IMR-90 (cell line): ENCODE measurements at regions not wholly inside any gene's neighbourhood (a gene's known extent, or its start where the extent isn't known, plus 50 kb on each side); places are given as distances from the start of the nearest gene placed in this dataset.

Experiments
- ATAC-seq: fragments of 200-7000 bp; cut with Tn5 transposase; 2 replicates; pipeline ENCODE4 v1.9.1; 2020; ENCODE audit warnings: low read depth, mild to moderate bottlenecking, moderate library complexity
- BruUV-seq: library from RNA; stranded (reverse); fragments of 400-500 nt; replicated peaks from 2 replicates; lab custom pipeline; 2021; lab: Mats Ljungman, UMichigan
- CTCF ChIA-PET: fragments of 300-600 bp; formaldehyde crosslinking; extraction: SDS; loops from one replicate; lab custom pipeline; 2021; ENCODE audit warnings: antibody characterized with exemption; lab: Yijun Ruan, JAX
- POLR2A ChIA-PET: fragments of 300-600 bp; sonication (Branson Sonifier 250); formaldehyde crosslinking; loops from one replicate; lab custom pipeline; 2022; ENCODE audit warnings: antibody characterized with exemption; ENCODE audit not compliant: unreplicated experiment; lab: Charles Lee
- DNase-seq: peaks from one replicate; pipeline ENCODE4 v3.0.0; 2013
- H2AFZ ChIP-seq: replicated peaks from 2 replicates; pipeline ENCODE3; 2013; ENCODE audit warnings: low read length, mild to moderate bottlenecking; ENCODE audit not compliant: poor library complexity
- H2AK5ac ChIP-seq: 2 replicates; pipeline ENCODE4 v1.6.1; 2013; ENCODE audit warnings: low read depth, low read length, inconsistent platforms
- H2AK9ac ChIP-seq: replicated peaks from 2 replicates; pipeline ENCODE3; 2013; ENCODE audit warnings: mild to moderate bottlenecking, low read depth, low read length, moderate library complexity; ENCODE audit not compliant: poor library complexity
- H2BK120ac ChIP-seq: 2 replicates; pipeline ENCODE4 v1.6.1; 2013; ENCODE audit warnings: low read depth, low read length, inconsistent platforms
- H2BK15ac ChIP-seq: 3 replicates; pipeline ENCODE4 v1.6.1; 2013; ENCODE audit warnings: low read depth, low read length, inconsistent platforms
- H2BK20ac ChIP-seq: 2 replicates; pipeline ENCODE4 v1.6.1; 2013; ENCODE audit warnings: low read depth, mild to moderate bottlenecking, inconsistent platforms, low read length, moderate library complexity
- H2BK5ac ChIP-seq: 2 replicates; pipeline ENCODE4 v1.6.1; 2013; ENCODE audit warnings: mild to moderate bottlenecking, low read depth, low read length, inconsistent platforms; ENCODE audit not compliant: poor library complexity, severe bottlenecking
- H3K14ac ChIP-seq: replicated peaks from 2 replicates; pipeline ENCODE4 v1.6.1; 2013; ENCODE audit warnings: low read depth, low read length, inconsistent platforms
- H3K18ac ChIP-seq: 2 replicates; pipeline ENCODE4 v1.6.1; 2013; ENCODE audit warnings: low read depth, low read length, control low read depth
- H3K23ac ChIP-seq: 2 replicates; pipeline ENCODE4 v1.6.1; 2013; ENCODE audit warnings: low read depth, low read length, inconsistent platforms
- H3K27ac ChIP-seq: 2 replicates; pipeline ENCODE4 v1.5.1; 2013; ENCODE audit warnings: mild to moderate bottlenecking, control low read depth, low read length; ENCODE audit not compliant: insufficient read depth
- H3K27me3 ChIP-seq: 2 replicates; pipeline ENCODE4 v1.6.1; 2013; ENCODE audit warnings: low read length; ENCODE audit not compliant: control insufficient read depth, insufficient read depth
- H3K36me3 ChIP-seq: 2 replicates; pipeline ENCODE4 v1.6.1; 2013; ENCODE audit warnings: low read length, mixed read lengths; ENCODE audit not compliant: control insufficient read depth, insufficient read depth
- H3K4ac ChIP-seq: 2 replicates; pipeline ENCODE4 v1.6.1; 2013; ENCODE audit warnings: low read depth, low read length, inconsistent platforms
- H3K4me1 ChIP-seq: 2 replicates; pipeline ENCODE4 v1.6.1; 2013; ENCODE audit warnings: low read length, mixed read lengths; ENCODE audit not compliant: control insufficient read depth, insufficient read depth
- H3K4me2 ChIP-seq: 2 replicates; pipeline ENCODE4 v1.6.1; 2013; ENCODE audit warnings: low read depth, mild to moderate bottlenecking, control low read depth, low read length, moderate library complexity
- H3K4me3 ChIP-seq: 2 replicates; pipeline ENCODE4 v1.5.1; 2013; ENCODE audit warnings: low read depth, mild to moderate bottlenecking, control low read depth, low read length, moderate library complexity; ENCODE audit not compliant: insufficient read depth
- H3K56ac ChIP-seq: 2 replicates; pipeline ENCODE4 v1.6.1; 2013; ENCODE audit warnings: low read length, inconsistent platforms; ENCODE audit not compliant: insufficient read depth; ENCODE audit errors: extremely low read depth
- H3K79me1 ChIP-seq, 2 experiments: 2 replicates each; pipeline ENCODE4 v1.6.1; 2013; ENCODE audit warnings: low read length in 2 of 2, inconsistent platforms in 1 of 2, low read depth in 1 of 2
- H3K9ac ChIP-seq: 2 replicates; pipeline ENCODE4 v1.6.1; 2013; ENCODE audit warnings: low read depth, low read length, control low read depth
- H3K9me1 ChIP-seq: 2 replicates; pipeline ENCODE4 v1.6.1; 2013; ENCODE audit warnings: low read length, inconsistent platforms; ENCODE audit not compliant: insufficient read depth
- H3K9me3 ChIP-seq: 2 replicates; pipeline ENCODE4 v1.6.1; 2013; ENCODE audit warnings: low read length; ENCODE audit not compliant: control insufficient read depth, insufficient read depth
- H4K20me1 ChIP-seq: 2 replicates; pipeline ENCODE4 v1.6.1; 2013; ENCODE audit warnings: low read length, inconsistent platforms; ENCODE audit not compliant: insufficient read depth
- H4K5ac ChIP-seq: 2 replicates; pipeline ENCODE4 v1.6.1; 2013; ENCODE audit warnings: mild to moderate bottlenecking, low read depth, low read length, control low read depth
- H4K8ac ChIP-seq, 2 experiments: 2 replicates each; pipeline ENCODE4 v1.6.1; 2013; ENCODE audit warnings: low read depth in 2 of 2, low read length in 2 of 2, control low read depth in 1 of 2, inconsistent platforms in 1 of 2
- H4K91ac ChIP-seq: 2 replicates; pipeline ENCODE4 v1.6.1; 2013; ENCODE audit warnings: low read depth, low read length, inconsistent platforms; ENCODE audit not compliant: insufficient read depth
- MXI1 ChIP-seq: IDR thresholded peaks from 2 replicates; pipeline ENCODE4 v1.6.1; 2012; ENCODE audit warnings: low read depth, mild to moderate bottlenecking, low read length, moderate library complexity, borderline replicate concordance
- WGBS, 2 experiments: methylation state at CpG; one replicate each; pipeline versions ENCODE4 v1.1.5 to v1.1.7; 2013; ENCODE audit warnings: missing lambda C conversion rate in 2 of 2; ENCODE audit not compliant: insufficient read length in 1 of 2; ENCODE audit errors: extremely low coverage in 2 of 2; 5-methylcytosine and 5-hydroxymethylcytosine counted together
- dilution Hi-C: fragments of 300-500 bp; cut with HindIII; formaldehyde crosslinking; loops from one replicate; pipeline ENCODE4 v1.14.3; 2018; ENCODE audit warnings: low sequenced_read_pairs; ENCODE audit not compliant: unreplicated experiment
- in situ Hi-C: fragments of 300-500 bp; cut with MboI; formaldehyde crosslinking; loops from 3 replicates; pipeline ENCODE4 v1.14.3; 2019; ENCODE audit warnings: low sequenced_read_pairs, inconsistent platforms, mixed read lengths
- intact Hi-C: fragments of 100-400 bp; cut with micrococcal nuclease; formaldehyde crosslinking; loops from 2 replicates; pipeline ENCODE4 v1.10.0; 2022

- intact Hi-C loops: no loop called here
Observed at GRCh38 chr1:30536530-30536929, 186.9 kb downstream of the MATN1 start.

More at GRCh38 chr1:30536530-30536929, 186.9 kb downstream of the MATN1 start:
- no peak overlapping the region for H2AK5ac ChIP-seq
- no peak overlapping the region for H4K5ac ChIP-seq
- no peaks in the 10 kb centered on the region for H3K4me1 ChIP-seq
- no peak overlapping the region for H3K9ac ChIP-seq
- no peaks in the 10 kb centered on the region for H3K79me1 ChIP-seq
- no peak overlapping the region for H3K14ac ChIP-seq
- H3K4me3 ChIP-seq: no peak overlapping the region
- in situ Hi-C loops (no loop called here), dilution Hi-C loops (no loop called here)
- no peak overlapping the region for H3K27ac ChIP-seq
- no peak overlapping the region for H2BK5ac ChIP-seq
- CTCF ChIA-PET: no interaction called here
- H4K91ac ChIP-seq: no peak overlapping the region
- H4K8ac ChIP-seq: no peak overlapping the region
- H3K56ac ChIP-seq: no peak overlapping the region
- BruUV-seq: no TSS peak
- WGBS, 2 experiments: 89% methylated on average over 3 of the region's 9 CpGs; no CpG with 5 or more reads in 1 of the 2 experiments
- no peak overlapping the region for H3K4me2 ChIP-seq
- H3K9me1 ChIP-seq: no peaks in the 10 kb centered on the region
- no peak for TF ChIP-seq MXI1
- H3K36me3 ChIP-seq: no peaks in the 10 kb centered on the region
- H2AFZ ChIP-seq: no peak overlapping the region
- H3K18ac ChIP-seq: no peak overlapping the region
- DNase-seq: no peak
- H3K9me3 ChIP-seq: no peaks in the 10 kb centered on the region
- H3K27me3 ChIP-seq: no peaks in the 10 kb centered on the region
- H2AK9ac ChIP-seq: no peak overlapping the region
- POLR2A ChIA-PET: no interaction called here
- no peak overlapping the region for H3K23ac ChIP-seq
- H2BK15ac ChIP-seq: no peak overlapping the region
- H2BK20ac ChIP-seq: no peak overlapping the region
- no peak for ATAC-seq
- no peaks in the 10 kb centered on the region for H4K20me1 ChIP-seq
- no peak overlapping the region for H2BK120ac ChIP-seq
- H3K4ac ChIP-seq: no peak overlapping the region
